Prostate gland (tissue), 2 donors: ENCODE measurements at regions not wholly inside any gene's neighbourhood (a gene's known extent, or its start where the extent isn't known, plus 50 kb on each side); places are given as distances from the start of the nearest gene placed in this dataset.

Experiments used
- DNase-seq: peaks from one replicate; pipeline ENCODE4 v3.0.0-alpha.2; 2019; ENCODE audit warnings: low spot score
- H3K27ac ChIP-seq, 2 donors: fragments of 200-600 bp; sonication (generic); 2 replicates each; pipeline ENCODE4 v1.5.1; 2017 to 2019
- H3K27me3 ChIP-seq: fragments of 200-600 bp; sonication (generic); replicated peaks from 2 replicates; pipeline ENCODE4 v1.5.1; 2019; ENCODE audit not compliant: insufficient read depth
- H3K36me3 ChIP-seq, 2 donors: fragments of 200-600 bp; sonication (generic); 1 replicate in 1 of 2; 2 replicates in 1 of 2; pipeline versions ENCODE4 v1.5.1 to v1.8.1; 2017 to 2019
- H3K4me1 ChIP-seq: fragments of 200-600 bp; sonication (generic); replicated peaks from 2 replicates; pipeline ENCODE4 v1.5.1; 2019
- H3K4me3 ChIP-seq, 2 donors: fragments of 200-600 bp; sonication (generic); 2 replicates each; pipeline ENCODE4 v1.5.1; 2017 to 2019
- H3K9me3 ChIP-seq: fragments of 200-600 bp; sonication (generic); 2 replicates; pipeline ENCODE4 v1.5.1; 2017
- POLR2A ChIP-seq: fragments of 450-650 bp; IDR thresholded peaks from one replicate; pipeline ENCODE4 v1.6.1; 2016; ENCODE audit warnings: antibody characterized with exemption, mild to moderate bottlenecking
- POLR2AphosphoS5 ChIP-seq: sonication (generic); formaldehyde crosslinking; IDR thresholded peaks from one replicate; pipeline ENCODE4 v1.6.1; 2017; ENCODE audit warnings: antibody characterized with exemption
- WGBS: methylation state at CpG from one replicate; pipeline ENCODE4 v1.1.5; 2018; 5-methylcytosine and 5-hydroxymethylcytosine counted together
- intact Hi-C: fragments of 100-400 bp; cut with DNase I; formaldehyde crosslinking; loops from one replicate; pipeline ENCODE4 v1.14.2; 2022
- TF ChIP-seq, protein P1 (sequence below), 4 experiments: fragments of 200-600 bp in 2 of 4; fragments of 450-650 bp in 2 of 4; sonication (generic) in 2 of 4; IDR thresholded peaks; 1 replicate in 3 of 4; 2 replicates in 1 of 4; pipeline ENCODE4 v1.5.1; 2016 to 2019; ENCODE audit warnings: antibody characterized with exemption in 4 of 4, mild to moderate bottlenecking in 2 of 4, moderate library complexity in 2 of 4

DNA sequence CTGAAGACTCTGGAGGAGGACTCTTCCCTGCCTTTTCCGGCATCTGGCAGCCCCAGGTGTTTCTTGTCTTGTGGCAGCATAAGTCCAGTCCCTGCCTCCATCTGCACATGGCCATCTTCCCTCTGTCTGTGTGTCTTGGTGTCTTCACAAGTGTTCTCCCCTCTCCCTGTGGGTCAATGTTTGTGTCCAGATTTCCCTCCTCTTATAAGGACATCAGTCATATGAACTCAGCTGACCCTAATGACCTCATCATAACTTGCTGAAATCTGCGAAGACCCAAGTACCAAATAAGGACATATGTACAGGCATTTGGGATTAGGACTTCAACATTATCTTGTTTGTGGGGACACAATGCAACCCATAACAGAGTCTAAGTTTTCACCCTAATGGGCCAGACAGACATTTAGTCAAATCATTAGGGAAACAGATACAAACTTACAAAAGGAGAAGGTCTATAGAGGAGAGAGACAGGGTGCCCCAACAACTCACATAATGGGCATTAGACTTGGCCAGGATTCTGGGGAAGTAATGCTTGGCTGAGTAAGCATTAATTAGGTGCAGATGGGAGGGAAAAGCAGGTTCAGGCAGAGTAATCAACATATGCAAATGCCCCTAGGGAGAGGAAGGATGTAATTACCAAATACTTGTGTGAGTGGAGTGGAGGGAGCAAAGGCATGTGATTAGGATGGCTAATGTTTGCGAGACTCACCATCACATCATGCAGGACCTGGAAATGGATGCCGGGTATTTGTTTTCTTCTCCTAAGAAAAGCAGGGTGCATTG is 372.8 kb upstream of the TBL1XR1 start:
- Histone ChIP-seq H3K4me3 (no peak overlapping the region), H3K9me3 (no peaks in the 10 kb centered on the region), H3K27ac (no peak overlapping the region), H3K4me1 (no peaks in the 10 kb centered on the region), H3K36me3 (no peaks in the 10 kb centered on the region), H3K27me3 (no peaks in the 10 kb centered on the region)
- intact Hi-C loops: no loop called here
- 77% methylated on average over 4 of the region's 4 CpGs for WGBS
- TF ChIP-seq, protein P1, sequence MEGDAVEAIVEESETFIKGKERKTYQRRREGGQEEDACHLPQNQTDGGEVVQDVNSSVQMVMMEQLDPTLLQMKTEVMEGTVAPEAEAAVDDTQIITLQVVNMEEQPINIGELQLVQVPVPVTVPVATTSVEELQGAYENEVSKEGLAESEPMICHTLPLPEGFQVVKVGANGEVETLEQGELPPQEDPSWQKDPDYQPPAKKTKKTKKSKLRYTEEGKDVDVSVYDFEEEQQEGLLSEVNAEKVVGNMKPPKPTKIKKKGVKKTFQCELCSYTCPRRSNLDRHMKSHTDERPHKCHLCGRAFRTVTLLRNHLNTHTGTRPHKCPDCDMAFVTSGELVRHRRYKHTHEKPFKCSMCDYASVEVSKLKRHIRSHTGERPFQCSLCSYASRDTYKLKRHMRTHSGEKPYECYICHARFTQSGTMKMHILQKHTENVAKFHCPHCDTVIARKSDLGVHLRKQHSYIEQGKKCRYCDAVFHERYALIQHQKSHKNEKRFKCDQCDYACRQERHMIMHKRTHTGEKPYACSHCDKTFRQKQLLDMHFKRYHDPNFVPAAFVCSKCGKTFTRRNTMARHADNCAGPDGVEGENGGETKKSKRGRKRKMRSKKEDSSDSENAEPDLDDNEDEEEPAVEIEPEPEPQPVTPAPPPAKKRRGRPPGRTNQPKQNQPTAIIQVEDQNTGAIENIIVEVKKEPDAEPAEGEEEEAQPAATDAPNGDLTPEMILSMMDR (IDR thresholded peaks at IDR 0.05): no peak
- no peak for TF ChIP-seq POLR2AphosphoS5
- no peak for DNase-seq

DNA sequence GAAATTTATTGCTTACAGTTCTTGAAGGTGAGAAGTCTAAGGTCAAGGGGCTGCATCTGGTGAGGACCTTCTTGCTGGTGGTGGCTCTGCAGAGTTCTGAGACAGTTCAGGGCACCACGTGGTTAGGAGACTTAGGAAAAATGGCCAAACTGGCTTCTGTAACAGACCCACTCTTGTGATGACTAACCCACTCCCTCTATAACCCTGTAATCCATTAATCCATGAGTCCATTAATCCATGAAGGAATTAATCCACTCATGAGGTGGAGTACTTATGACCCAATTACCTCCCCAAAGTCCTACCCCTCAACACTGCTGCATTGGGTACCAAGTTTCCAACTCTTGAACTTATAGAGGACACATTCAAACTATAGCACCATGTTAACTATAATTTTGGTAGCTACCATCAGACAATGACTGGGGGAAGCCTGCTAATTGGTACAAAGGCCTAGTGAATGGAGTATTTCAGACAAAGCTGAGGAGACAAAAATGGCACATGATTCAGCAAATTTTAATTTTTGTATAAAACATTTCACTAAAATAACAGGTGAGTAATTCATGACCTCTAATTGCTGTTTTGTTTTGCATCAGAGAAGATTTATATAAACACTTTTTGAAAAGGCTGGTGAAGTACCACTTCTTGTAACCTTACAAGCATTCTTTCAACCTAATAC is 374.1 kb upstream of the TBL1XR1 start:
- TF ChIP-seq POLR2AphosphoS5: no peak
- TF ChIP-seq, protein P1 (IDR thresholded peaks at IDR 0.05): no peak

DNA sequence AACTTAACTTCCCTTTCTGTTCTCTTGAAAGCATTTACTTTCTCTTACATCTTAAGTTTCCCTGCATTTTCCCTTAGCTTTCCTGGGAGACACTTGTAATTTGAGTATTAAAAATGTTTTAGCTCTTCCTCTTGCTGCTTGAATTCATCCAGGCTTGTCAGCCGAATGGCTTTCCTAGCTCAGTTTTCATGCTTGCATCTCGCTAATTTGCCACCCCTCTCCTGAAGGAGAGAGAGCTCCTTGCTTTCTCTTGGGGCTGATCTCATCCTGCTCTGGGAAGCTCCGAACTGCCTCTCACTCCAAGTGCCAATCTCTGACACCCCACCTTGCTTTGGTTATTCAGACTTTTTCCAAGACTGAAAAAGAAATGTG is 374.6 kb upstream of the TBL1XR1 start:
- TF ChIP-seq, protein P1 (IDR thresholded peaks at IDR 0.05): no peak
- TF ChIP-seq POLR2A: no peak
- H3K36me3 ChIP-seq: no peaks in the 10 kb centered on the region
- no peak for DNase-seq
- WGBS: 79% methylated on average over 3 of the region's 3 CpGs
- H3K27me3 ChIP-seq: no peaks in the 10 kb centered on the region
- H3K9me3 ChIP-seq: no peaks in the 10 kb centered on the region
- intact Hi-C loops: no loop called here
- no peaks in the 10 kb centered on the region for H3K4me1 ChIP-seq
- no peak overlapping the region for H3K4me3 ChIP-seq
- H3K27ac ChIP-seq: no peak overlapping the region

More for the DNA sequence above, 374.1 kb upstream of the TBL1XR1 start:
- H3K4me3 ChIP-seq: no peak overlapping the region
- no peaks in the 10 kb centered on the region for H3K36me3 ChIP-seq
- no peak for DNase-seq
- no peaks in the 10 kb centered on the region for H3K9me3 ChIP-seq
- 85% methylated on average over 1 of the region's 1 CpG for WGBS
- H3K27ac ChIP-seq: no peak overlapping the region
- no peaks in the 10 kb centered on the region for H3K27me3 ChIP-seq
- intact Hi-C loops: no loop called here
- no peaks in the 10 kb centered on the region for H3K4me1 ChIP-seq

DNA sequence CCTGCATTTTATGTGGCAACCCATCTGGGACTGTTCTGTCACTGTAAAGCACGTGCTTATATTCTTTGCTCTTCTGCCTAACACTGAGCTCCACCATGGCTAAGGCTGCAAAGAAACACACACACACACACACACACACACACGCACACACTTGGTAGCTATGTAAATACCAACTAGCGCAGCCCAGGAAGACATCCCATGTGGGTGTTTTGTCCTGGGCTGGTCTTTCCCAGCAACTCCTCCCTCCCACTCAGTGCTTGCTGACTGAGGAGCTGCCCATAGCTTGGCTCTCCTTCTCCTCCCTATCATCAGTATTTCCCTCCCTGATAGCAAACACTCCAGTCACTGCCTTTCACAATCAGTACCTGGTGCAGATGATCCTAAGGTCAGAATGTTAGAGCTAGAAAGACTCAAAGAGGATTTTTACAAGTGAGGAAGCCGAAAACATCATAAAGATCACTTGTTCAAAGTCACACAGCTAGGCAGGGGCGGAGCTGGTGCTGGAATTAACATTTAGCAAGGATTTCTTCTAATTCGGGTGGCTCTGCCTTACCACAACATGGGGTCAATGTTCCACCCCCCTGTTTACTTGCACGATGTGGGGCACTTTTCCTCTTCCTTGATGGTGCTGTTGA is 377.1 kb upstream of the TBL1XR1 start:
- peak overlapping the region in 1 of 2 donors; percentile 38 for H3K27ac ChIP-seq
- no peak overlapping the region for H3K4me3 ChIP-seq
- no peaks in the 10 kb centered on the region for H3K9me3 ChIP-seq
- H3K27me3 ChIP-seq: no peaks in the 10 kb centered on the region
- intact Hi-C loops: no loop called here
- no peaks in the 10 kb centered on the region for H3K4me1 ChIP-seq
- DNase-seq: peak; percentile 72
- 54% methylated on average over 7 of the region's 7 CpGs for WGBS
- no peaks in the 10 kb centered on the region for H3K36me3 ChIP-seq
- TF ChIP-seq POLR2A (no peak), POLR2AphosphoS5 (peak; percentile 61)
- TF ChIP-seq, protein P1 (IDR thresholded peaks at IDR 0.05): no peak
